HG02981 (cell line): ENCODE measurements at regions not wholly inside any gene's neighbourhood (a gene's known extent, or its start where the extent isn't known, plus 50 kb on each side); places are given as distances from the start of the nearest gene placed in this dataset.
"Not testable (repeated sequence)": the region's sequence is repeated elsewhere in the genome, so short reads cannot be mapped to it uniquely, and the experiment has no call there.

Experiments
- ATAC-seq: cut with Tn5 transposase; IDR thresholded peaks from one replicate; pipeline ENCODE4 v1.9.1; 2021; ENCODE audit warnings: mild to moderate bottlenecking, moderate library complexity; ENCODE audit not compliant: unreplicated experiment

- ATAC-seq: no peak
Observed at GRCh38 chrX:147468600-147468999, 443.1 kb upstream of the FMR1 start.

- no peak for ATAC-seq
Observed at GRCh38 chrX:147476008-147476407, 435.7 kb upstream of the FMR1 start.

DNA sequence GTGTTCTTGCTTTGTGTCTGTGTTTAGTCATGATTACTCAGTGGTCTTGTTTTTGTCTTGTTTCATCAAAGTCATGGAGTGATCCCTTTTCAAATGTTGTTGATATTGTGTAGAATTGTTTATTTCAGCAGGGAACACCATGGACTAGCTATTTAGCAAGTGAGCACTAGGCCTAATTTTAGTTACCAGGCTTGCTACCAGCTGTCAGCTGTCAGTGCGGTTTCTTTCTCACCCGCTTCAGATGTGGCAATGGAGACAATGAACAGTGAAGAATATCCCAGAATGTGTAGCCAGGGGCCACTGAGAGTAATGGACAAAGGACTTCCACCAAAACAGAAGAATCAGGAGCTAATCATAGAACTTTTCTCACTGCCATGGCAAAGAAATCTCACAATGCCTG, 432.8 kb upstream of the FMR1 start:
- no peak for ATAC-seq

- no peak for ATAC-seq
Observed at GRCh38 chrX:147485207-147485606, 426.5 kb upstream of the FMR1 start.

DNA sequence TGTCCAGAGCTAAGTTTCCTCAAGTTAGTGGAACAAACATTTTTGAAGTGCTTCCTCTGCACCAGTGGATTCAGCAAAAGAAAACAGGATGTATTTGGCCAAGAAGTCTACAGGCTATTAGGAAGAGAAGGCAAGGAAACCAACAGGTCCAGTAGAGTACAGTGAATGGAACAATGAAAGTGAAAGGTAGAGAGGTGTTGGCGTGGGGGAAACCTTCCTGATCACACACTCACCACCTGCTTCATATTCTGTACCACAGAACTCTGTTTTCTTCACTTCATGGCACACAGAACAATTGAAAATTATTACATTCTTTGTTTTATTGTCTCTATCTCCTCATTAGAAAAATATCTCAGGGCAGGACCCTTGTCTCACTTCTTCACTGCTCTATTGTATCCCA, 417.4 kb upstream of the FMR1 start:
- ATAC-seq: no peak

DNA sequence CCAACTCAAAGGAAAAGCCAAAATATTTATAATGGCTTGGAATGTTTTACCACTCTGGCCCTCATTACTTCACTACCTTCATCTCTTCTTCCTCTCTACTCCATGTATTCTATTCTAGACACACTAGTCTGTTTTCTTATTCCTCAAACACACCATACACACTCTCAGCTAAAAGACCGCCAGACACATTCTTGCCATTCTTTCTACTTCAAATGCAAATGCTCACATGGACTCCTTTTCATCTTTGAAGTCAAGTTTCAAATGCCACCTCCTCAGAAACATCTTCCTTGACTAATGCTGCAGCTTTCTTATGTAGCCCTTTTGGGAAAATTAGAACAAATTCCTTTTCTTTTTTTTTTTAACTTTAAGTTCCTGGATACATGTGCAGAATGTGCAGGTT, 412.9 kb upstream of the FMR1 start:
- no peak for ATAC-seq

DNA sequence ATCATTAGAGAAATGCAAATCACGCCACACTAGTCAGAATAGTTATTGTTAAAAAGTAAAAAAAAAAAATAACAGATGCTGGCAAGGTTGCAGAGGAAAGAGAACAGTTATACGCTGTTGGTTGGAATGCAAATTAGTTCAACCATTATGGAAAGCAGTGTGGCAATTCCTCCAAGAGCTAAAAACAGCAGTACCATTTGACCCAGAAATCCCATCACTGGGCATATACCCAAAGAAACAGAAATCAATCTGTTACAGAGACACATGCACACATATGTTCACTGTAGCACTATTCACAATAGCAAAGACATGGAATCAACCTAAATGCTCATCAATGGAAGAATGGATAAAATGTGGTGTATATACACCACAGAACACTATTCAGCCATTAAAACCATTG, 388.7 kb upstream of the FMR1 start:
- ATAC-seq: no peak

DNA sequence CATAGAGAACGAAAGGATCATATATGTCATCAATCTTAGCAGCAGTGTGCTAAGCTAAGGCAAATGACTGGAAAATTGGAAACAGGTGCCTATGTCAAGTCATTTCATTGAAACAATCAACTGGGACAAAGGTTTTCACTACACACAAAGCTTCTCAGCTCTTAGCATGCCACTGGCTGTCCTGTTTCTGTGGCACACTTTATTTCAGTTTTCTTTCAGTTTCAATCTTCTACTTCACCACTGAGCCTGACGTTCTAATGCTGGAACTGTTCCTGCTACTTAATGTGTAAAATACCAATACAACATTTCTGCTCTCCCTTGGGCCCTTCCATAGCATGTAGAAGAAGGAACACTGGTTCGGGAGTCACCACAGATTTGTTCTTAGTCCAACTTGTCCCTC, 378.3 kb upstream of the FMR1 start:
- ATAC-seq: no peak

- ATAC-seq: no peak
Observed at GRCh38 chrX:147537172-147537571, 374.5 kb upstream of the FMR1 start.

- ATAC-seq: not testable (repeated sequence)
Observed at GRCh38 chrX:147548023-147548422, 363.7 kb upstream of the FMR1 start.

DNA sequence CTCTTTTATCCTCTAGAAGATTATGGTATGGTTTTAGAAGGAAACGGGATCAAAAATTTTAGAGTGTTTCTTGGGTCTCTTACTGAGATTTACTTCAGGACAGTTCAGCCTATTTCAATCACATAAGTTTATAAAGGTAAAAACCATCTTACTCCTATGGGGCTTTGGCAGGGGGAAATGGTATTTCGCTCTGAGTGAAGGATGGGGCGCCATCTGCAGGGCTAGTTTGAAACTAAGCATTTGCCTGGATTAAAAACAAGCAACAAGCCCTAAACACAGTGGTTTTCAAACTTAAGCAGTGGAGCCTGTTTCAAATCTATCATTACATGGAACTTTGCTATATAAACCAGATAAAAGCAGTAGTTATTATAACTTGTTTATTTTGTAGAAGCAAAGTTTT, 361.5 kb upstream of the FMR1 start:
- ATAC-seq: no peak

GRCh38 chrX:147559191-147559590, 352.5 kb upstream of the FMR1 start:
- no peak for ATAC-seq

- no peak for ATAC-seq
Observed at GRCh38 chrX:147565237-147565636, 346.5 kb upstream of the FMR1 start.

GRCh38 chrX:147570483-147570882, 341.2 kb upstream of the FMR1 start:
- no peak for ATAC-seq

DNA sequence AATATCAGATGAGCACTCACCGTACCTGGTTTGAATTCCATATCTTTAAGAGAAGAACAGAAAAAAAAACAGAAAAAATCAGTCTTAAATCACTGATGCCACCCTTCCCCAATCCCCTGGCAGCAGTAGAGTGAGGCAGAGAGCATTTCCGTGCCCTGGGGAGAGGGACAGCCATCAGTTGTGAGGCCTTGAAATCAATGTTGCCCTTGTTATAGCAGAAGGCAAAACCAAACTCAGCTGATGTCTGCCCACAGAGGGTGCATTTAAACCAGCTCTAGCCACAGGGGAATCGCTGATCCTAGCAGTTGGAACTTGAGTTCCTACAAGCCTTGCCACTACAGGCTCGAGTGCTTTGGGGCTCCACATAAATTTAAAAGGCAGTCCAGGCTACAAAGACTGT, 338.5 kb upstream of the FMR1 start:
- ATAC-seq: no peak

DNA sequence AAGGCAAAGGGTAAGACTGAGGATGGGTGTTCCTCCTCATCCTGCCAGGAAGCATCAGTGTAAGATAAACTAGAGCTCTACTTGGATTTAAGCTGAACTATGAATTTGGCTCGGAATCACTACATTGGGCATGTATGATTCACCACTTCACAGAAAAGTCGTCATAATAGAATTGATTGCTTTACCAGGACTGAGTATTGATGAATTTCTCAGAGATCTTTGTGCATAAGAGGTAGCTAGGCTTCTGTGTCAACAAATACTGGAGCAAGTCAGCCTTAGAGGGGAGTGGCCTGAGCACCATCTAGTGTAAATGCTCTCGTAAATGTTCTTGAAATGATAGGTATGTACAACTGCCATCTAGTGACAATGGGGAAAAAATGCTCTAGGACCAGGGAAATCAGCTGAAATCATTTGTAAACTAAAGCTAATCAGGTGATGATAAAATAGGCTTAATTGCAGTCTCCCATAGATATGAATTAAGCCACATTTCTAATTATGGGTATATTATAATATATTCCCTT, 309.5 kb upstream of the FMR1 start:
- ATAC-seq: no peak

DNA sequence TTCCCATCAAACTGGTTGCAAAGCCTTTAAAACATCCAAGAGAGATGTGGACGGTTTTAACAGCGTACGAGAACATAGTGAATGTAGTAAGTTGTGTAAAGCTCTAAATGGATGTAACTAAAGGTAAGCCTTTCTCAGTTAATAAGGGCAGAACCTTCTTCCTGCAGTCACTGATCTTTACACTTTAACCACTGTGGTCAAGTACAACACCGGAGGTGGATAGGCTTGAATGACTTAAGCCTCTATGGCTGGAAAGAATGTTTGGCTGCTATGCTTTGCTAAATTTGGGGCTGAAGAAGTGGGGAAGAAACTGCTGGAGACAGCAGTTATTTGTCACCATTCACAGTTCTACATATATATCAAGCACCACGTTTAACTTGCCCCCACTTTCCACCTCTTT, 285.1 kb upstream of the FMR1 start:
- ATAC-seq: no peak

- no peak for ATAC-seq
Observed at GRCh38 chrX:147635186-147635585, 276.5 kb upstream of the FMR1 start.

DNA sequence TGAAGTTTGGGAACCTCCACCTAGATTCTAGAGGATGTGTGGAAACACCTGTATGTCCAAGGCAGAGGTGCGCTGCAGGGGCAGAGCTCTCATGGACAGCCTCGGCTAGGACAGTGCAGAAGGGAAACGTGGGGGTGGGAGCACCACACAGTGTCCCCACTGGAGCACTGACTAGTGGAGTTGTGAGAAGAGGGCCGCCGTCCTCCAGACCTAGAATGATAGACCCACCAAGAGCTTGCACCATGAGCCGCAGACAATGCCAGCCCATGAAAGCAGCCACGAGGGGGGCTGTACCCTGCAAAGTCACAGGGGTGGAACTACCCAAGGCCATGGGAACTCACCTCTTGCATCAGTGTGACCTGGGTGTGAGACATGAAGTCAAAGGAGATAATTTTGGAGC, 274.5 kb upstream of the FMR1 start:
- no peak for ATAC-seq

- ATAC-seq: no peak
Observed at GRCh38 chrX:147646949-147647723, 264.6 kb upstream of the FMR1 start.

- ATAC-seq: no peak
Observed at GRCh38 chrX:147675819-147676218, 235.9 kb upstream of the FMR1 start.

- no peak for ATAC-seq
Observed at GRCh38 chrX:147679356-147680005, 232.2 kb upstream of the FMR1 start.
